HG03159 (cell line): ENCODE measurements at regions not wholly inside any gene's neighbourhood (a gene's known extent, or its start where the extent isn't known, plus 50 kb on each side); places are given as distances from the start of the nearest gene placed in this dataset.

ENCODE experiments used
- ATAC-seq: cut with Tn5 transposase; IDR thresholded peaks from one replicate; pipeline ENCODE4 v1.9.1; 2021; ENCODE audit warnings: mild to moderate bottlenecking, moderate library complexity; ENCODE audit not compliant: unreplicated experiment

DNA sequence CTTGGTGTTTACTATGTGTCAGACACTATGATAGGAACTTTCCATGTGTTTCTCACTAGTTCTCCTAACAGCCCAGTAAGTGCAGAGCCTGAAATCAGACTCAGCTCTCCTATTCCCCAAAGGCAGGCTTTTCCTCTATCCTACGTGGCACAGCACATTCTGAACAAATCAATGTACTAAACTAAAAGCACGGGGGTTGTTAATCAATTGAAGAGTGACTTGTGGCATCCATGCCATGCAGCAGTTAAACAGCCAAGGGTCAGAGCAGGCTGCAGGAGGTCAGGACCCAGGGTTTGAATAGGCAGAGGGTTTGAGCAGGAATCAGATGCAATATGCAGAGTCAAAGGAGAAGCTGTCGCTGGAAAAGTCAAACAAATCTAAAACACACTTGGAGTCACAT is 289.7 kb upstream of the LDB2 start:
- no peak for ATAC-seq

DNA sequence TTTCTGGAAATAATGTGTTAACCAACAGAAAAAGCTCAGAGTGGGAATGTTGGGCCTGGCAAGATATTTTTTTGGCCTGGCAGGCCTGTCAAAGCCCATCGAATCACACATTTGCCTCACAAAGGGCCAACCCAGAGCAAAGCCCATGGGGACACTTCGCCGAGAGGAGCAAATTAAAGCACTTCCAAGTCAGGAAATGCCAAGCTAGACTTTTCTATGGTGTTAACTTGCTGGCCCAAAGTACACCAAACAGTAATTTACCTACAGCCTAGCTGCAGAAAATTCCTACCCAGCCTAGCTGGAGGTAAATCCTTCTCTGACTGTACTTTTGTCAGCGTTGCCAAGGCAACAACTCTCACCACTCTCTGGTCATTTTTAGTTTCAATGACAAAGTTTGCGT is 288.6 kb upstream of the LDB2 start:
- ATAC-seq, result no peak

DNA sequence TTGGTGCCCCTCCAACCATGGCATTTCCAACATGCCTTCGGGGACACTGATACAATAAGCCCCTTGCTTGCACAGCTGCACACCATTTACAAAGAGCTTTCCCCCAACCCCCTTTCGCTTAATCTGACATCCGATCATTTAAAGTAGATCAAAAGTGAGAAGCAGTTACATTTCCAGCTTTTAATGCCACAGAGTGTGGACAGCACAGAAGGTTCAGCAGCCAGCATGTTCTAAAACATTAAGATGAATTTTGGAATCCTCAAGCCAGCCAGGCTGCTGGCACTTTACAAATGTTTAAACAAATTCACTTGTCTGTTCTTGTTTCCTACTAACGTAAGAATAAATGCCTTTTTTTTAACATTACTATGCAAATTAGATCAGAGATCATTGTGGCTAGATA is 284.4 kb upstream of the LDB2 start:
- no peak for ATAC-seq

DNA sequence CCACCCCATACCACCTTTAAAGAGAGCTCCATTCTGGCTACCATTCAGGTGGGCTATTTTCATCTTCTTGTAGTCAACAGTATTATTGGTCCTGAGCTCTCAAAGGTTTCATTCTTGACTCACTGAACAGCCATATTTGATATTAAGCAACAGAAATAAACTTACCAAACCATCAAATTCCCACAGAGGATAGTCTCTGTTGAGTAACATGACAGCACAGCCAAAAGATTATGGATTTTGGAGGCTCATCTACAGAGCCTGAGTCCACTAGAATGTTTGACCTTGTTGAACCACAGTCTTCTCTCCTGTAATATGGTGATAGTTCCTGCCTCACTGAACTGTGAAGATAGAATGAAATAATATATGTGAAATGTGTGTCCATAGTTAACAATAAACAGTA is 276.3 kb upstream of the LDB2 start:
- ATAC-seq, result no peak

DNA sequence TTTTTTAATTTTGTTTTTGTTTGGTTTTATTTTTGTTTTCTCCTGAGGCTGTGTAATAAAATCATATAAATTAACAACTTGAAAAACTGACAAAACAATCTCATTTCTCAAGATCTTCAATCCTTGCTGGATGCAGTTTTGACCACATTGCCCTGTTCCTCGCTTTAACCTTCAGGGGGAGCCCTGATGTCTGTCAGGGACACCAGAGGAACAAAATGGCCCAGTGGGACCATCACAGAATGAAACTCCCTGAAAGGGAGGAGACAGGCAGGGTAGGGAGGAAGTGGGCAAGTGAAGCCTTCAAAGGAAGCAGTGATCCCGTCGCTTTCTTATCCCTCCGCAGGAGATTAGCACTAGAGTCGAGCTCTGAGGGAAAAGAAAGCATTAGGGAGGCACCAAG is 274.9 kb upstream of the LDB2 start:
- ATAC-seq, result no peak

DNA sequence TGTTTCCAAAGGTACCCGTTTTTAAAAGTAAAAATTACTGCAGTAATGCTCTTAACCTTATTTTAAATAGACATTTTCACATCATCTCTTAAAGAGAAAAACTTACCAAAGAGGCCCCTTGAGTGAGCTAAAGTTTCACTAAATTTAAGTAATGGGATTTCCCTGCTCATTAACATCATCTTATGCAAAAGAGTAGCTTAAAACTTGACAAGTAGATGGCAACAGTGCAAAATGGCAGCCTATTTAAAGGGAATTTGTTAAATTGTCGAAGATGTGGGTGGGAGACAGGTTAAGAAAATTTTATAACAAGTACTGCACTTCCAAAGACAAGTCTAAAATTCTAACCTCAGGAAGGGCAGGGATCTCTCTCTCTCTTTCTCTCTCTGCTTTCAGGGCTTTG is 271.7 kb upstream of the LDB2 start:
- ATAC-seq, result no peak

DNA sequence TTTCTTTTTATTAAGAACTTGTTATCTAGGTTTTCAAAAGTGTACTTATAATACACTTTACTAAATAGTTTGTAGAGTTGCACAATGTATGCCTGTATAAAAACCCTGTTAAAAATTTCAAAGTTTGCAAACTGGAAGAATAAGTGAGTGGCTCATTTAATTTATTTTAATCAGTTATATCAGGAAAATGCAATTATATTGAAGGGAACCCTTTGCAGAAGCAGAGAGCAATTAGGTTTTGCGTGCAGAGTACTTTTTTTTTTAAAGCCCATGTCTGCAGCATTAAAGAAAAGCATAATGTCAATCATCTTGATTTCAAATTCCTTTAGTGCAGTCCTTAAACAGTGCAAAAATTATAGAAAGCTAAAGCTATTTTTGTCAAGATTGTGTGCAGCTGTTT is 271.3 kb upstream of the LDB2 start:
- no peak for ATAC-seq

DNA sequence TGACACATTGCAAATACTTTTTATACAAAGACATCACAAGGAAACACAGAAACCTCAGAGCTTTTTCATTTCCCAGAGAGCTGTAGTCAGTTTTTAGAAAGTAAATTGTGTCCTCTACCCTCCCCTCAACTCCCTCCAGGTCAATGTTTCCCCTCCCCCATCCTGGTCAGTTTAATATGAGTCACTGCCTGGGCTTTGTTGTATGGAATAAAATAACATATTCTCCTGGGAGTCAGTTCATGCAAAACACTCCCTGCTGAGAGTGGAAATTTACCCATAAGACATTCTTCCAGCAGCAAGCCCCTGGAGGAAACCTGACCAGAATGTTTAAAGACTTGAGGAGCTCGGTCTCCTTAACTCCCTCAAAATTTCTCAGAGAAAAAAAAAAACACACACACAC is 270.1 kb upstream of the LDB2 start:
- ATAC-seq, result no peak

DNA sequence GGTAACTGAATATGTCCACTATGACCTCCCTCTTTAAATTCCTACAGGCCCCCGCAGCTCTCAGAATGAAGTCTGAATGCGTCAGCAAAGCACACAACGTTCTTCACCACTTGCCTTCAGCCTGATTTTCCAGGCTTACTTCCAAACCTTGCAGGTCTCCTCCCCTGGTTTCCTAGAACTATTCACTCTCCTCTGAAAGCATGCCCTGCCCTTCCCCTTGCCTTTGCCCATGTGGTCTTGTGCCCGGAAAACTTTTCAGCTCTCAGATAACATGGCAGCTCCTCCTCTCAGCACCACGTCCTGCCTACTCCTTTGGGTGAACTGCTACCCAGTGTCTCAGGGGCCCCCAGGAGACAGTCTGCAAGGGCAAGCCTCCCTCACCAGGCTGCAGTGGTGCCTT is 268.5 kb upstream of the LDB2 start:
- ATAC-seq, result no peak

DNA sequence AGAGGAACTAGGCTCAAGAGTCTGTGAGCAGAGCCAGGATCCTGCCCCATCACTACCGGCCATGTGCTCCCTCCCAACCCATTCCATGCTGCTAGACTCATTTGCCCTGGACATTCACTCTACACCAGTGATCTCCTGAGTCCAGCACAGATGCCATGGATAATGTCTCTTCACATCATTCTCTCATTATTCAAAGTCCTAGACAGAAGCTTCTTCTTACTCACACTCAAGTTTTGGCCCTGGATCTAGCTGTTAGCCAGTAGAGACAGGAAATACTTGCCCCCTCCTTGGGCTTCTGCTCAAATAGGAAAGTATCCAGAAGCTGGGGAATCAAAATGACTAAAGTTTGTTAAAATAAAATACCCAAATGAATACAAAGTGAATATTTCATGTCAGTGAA is 266.8 kb upstream of the LDB2 start:
- ATAC-seq, result no peak

DNA sequence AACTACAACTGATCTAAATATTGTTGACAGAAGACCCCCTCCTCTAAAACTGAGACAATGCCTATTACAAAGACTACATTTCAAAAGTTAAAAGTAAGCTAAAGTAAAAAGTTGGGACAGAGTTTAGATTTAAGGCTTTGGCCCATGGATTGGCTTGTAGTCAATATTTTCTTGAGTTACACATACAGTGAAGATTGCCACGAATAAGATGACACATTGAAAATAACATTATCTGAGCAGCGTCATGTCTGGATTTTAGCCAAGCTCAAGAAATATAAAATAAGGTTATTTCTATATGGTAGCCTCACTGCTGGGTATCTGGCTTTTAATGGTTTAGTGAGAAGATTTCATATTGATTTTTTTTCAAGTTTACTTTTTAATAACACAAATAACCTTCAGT is 266.2 kb upstream of the LDB2 start:
- no peak for ATAC-seq

DNA sequence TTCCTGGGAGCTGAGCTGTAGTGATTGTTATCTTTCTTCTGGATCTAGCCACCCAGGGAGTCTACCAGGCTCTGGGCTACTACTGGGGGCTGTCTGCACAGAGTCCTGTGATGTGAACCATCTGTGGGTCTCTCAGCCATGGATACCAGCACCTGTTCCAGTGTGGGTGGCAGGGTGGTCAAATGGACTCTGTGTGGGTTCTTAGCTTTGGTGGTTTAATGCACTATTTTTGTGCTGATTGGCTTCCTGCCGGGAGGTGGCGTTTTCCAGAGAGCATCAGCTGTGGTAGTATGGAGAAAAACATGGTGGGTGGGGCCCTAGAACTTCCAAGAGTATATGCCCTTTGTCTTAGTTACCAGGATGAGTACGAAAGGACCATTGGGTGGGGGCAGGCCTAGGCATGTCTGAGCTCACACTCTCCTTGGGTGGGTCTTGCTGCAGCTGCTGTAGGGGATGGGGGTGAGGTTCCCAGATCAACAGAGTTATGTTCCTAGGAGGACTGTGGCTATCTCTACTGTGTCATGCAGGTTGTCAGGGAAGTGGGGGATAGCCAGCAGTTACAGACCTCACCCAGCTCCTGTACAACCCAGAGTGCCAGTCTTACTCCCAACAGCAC is 264.8 kb upstream of the LDB2 start:
- no peak for ATAC-seq

DNA sequence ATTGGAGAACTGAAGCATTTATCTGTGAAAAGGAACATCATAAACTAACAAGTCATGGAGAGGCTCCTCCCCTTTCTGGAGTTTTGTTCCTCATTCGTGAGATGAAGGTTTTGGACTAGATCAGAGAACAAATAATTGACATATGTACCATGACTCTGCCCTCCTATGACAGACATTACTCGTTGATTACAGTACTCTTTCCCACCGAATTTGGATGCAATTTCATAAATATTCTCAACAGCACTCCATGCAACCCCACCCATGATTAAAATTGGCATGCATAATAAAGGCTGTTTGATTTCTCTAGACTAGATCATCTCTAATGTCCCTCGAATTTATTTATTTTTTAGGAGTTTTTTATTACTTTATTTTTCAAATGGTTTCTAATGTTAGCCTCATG is 258.9 kb upstream of the LDB2 start:
- no peak for ATAC-seq

DNA sequence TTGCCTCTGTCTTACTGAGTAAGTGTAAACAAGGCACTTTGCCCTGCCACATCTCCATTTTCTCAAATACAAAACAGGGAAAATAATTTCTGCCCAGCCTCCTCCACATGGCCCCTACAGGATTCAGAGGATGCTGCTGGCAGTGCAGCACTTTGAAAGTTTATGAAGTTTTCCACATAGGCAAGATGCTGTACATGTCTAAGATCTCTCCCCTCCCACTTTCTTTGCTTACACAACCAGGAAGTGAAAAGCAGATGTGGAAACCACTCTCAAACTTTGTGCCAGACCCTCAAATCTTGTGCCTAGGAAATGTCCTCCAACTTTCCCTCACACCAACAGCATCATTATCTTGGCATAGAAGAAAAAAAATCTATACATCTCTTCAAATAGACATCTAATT is 257.0 kb upstream of the LDB2 start:
- no peak for ATAC-seq

DNA sequence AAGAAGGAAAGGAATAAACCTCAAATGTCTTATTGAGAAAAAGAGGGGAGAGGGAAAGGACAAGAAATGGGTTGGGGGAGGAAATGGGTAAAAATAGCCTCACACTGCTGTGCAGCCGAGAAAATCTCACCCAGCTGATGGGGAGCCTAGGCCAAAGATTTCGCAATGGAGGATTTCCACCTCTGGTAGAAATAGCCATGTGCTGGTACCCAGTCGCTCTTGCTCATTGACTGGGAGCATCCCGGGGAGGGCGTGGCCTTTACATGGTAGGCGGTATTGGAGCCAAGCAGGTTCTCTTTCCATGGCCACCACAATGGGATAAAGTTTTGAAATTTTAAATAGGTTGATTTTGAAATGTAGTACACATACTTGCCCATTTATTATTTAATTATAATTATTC is 255.1 kb upstream of the LDB2 start:
- ATAC-seq, result no peak

DNA sequence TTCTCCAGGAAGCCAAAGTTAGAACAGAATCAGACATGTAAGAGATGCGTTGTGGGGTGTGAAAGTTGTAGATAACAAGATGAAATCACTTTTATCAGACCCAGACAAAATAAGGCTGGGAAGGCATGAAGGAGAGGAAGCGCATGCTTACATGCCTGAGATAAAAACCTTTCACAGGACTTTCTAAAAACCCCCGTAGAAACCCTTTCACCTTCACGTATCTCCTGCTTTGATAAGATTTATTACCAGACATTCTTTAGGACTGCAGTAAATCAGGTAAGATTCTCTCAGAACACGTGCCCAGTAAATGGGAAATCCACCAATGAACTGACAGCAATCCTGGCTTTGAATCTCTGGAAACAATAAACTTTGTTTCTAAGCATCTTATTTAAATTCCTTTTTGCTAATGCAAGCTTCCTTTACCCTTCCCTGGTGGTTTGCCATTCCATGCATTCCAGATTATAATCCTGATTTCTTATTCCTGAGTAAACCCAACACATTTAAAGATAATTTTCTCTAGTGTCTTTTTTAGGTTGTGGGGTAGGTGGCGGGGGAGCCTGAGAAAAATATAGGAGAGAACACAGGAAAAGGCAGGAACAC is 254.6 kb upstream of the LDB2 start:
- no peak for ATAC-seq

DNA sequence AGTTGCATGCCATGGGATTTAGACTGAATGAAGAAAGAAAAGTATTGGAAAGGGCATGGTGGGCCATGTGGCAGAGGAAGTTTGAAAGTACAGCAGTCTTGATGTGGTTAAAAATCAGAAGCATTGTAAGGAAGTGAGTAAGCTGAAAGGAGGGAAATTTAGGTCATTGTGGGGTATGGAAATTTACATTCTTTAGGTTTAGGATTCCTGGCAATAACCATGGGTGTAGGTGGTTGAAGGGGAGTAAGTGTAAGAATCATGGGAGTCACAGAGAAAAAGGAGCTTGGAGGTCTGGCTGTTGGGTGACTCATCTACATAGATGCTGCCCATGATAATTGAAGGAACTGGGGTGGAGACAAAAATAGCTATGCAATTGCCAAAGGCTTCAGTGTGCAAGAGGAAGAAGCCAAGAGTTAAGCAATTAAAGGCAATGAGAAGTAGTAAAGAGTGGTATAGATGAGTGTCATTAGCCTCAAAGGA is 243.8 kb upstream of the LDB2 start:
- no peak for ATAC-seq

DNA sequence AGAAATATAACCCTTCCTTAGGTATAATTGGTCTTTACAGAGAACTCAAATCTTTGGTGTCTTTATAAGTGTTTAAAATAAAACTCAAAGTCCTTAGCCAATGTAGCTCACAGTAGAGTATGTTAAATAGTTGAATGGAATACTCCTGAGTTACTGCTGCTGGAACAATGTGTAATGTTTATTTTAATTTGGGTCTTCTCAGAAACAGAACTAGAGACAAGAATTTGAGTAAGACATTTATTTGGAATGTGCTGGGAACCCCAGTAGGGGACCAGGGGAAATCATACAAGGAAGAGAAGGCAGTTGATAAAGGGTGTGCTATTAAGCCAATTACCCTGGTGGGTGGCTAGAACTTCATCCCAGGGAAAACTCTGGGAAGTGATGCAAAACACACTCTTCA is 240.4 kb upstream of the LDB2 start:
- ATAC-seq, result no peak

DNA sequence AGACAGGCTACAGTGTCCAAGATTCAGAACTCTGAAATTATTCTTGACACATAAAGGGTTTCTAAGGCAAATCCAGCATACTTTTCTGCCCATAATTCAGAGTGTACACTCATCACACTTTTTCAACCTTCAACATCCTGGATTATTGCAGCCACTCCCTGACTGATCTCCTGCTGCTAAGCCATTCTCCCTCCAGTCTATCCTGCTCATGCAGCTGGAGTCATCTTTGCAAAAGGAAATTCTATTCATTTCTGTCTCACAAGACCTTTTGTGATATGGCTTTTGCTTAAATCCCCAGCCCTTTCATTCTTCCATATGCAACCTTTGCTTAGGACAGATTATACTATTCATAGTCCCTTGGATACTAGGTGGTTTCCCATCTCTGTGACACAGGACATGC is 236.1 kb upstream of the LDB2 start:
- ATAC-seq, result no peak

DNA sequence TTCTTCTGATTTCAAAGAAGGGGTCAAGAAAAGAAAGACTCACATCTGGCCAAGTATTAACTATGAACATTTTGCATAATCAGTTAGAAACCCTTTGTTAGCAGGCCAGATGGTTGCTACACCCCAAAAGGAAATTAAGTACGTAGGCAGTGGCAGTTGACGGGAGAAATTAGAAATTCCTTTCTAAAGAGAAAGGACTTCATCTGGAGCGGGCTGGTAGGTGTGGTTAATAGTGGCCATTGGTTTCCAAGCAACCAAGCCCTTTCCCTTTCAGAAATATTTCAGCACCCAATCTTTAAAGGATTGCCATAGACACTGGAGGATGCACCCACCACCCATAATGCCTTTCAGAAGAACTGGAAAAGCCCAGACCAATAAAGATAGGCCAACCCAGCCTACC is 235.7 kb upstream of the LDB2 start:
- no peak for ATAC-seq

DNA sequence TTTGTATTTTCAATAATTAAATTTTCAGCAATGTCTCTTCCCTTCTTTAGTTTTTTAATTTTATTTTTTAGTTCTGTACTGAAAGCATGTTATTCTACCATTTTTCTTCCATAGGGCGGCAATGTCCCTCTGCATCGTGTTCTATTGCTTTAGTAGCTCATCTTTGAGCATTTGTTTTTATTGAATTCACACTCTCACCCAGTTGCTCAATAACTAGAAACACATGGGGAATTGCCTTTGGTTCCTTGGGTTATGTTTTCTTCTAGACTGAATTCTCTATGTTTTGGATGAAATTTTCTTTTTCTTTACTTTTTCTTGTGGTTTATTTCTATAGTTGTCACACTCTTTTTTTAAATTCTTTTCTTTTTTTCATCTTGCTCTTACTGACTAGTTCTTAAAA is 233.8 kb upstream of the LDB2 start:
- no peak for ATAC-seq

DNA sequence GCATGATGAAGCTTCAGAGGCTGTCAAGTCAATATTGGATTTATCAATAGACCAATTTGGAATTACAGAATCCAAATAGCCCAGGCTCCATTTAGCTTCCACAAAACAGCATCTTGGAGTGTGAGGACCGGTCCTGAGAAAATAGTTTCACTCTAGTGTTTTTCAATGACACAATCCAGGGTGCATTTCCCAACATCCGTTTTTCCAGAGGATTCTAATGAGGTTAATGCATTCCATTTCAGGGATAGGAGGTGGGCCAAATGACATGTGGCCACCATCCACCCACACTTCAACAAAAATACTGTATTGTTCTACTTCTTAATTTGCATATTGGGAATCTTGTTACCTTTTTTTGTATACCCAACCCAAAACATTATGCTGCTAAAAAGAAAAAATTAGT is 229.8 kb upstream of the LDB2 start:
- no peak for ATAC-seq

DNA sequence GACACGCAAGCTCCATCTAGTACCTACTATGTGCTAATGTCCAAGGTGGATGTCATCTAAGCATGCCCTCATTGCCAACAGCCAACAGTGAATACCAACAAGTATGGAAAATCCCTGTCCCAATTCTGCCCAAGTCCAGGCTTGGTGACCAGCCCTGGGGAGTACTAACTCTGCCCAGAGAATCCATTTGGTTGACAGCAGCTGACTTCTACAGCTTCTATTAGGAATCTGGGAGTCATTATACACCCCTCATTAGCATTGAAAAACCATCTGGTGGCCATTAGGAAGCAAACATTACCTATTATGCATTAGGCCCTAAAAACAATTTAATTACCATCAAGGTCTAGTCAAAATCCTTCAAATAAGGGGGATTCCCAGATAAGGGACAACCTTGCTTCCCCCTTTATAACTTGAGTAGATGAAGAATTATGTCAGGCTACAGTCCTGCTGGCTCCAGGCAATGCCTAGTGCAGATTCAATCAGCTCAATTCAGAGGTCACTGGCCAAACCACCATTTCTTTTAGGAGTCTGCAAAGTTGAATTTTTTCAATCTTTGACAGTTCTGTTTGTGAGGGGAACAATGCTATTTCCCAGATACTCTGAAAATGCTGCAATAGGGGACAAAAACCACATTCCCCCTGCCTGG is 228.0 kb upstream of the LDB2 start:
- ATAC-seq, result no peak
